Tibial artery (tissue), 4 donors: ENCODE measurements at regions not wholly inside any gene's neighbourhood (a gene's known extent, or its start where the extent isn't known, plus 50 kb on each side); places are given as distances from the start of the nearest gene placed in this dataset.

Experiments used
- DNase-seq, 2 donors: peaks; one replicate each; pipeline ENCODE4 v3.0.0-alpha.2; 2019
- H3K27ac ChIP-seq, 2 donors: fragments of 200-600 bp; sonication (generic) in 1 of 2; 1 replicate in 1 of 2; 2 replicates in 1 of 2; pipeline ENCODE4 v1.5.1; 2018 to 2019; ENCODE audit warnings: mild to moderate bottlenecking in 1 of 2
- H3K27me3 ChIP-seq, 2 donors: fragments of 200-600 bp; sonication (generic) in 1 of 2; one replicate each; pipeline versions ENCODE4 v1.5.1 to v1.6.0; 2016 to 2019
- H3K36me3 ChIP-seq, 3 donors: fragments of 200-600 bp; sonication (generic) in 2 of 3; one replicate each; pipeline ENCODE4 v1.5.1; 2016 to 2019; ENCODE audit warnings: mild to moderate bottlenecking in 2 of 3
- H3K4me1 ChIP-seq, 4 donors: fragments of 200-600 bp; sonication (generic) in 2 of 4; 1 replicate in 3 of 4; 2 replicates in 1 of 4; pipeline ENCODE4 v1.5.1; 2016 to 2019
- H3K4me3 ChIP-seq, 2 donors: fragments of 200-600 bp; sonication (generic) in 1 of 2; 1 replicate in 1 of 2; 2 replicates in 1 of 2; pipeline ENCODE4 v1.5.1; 2018 to 2019; ENCODE audit warnings: mild to moderate bottlenecking in 2 of 2
- H3K9me3 ChIP-seq, 3 donors: fragments of 200-600 bp; sonication (generic) in 1 of 3; one replicate each; pipeline ENCODE4 v1.5.1; 2016 to 2019
- CTCF ChIP-seq, 2 experiments: fragments of 200-600 bp in 1 of 2; fragments of 450-650 bp in 1 of 2; IDR thresholded peaks; one replicate each; pipeline ENCODE4 v1.5.1; 2017 to 2019; ENCODE audit warnings: antibody characterized with exemption in 2 of 2, mild to moderate bottlenecking in 1 of 2, moderate library complexity in 1 of 2
- intact Hi-C: fragments of 100-400 bp; cut with DNase I; formaldehyde crosslinking; loops from one replicate; pipeline ENCODE4 v1.15.0; 2023; ENCODE audit warnings: low total_unique reads

- H3K4me1 ChIP-seq, result no peaks in the 10 kb centered on the region
- no peak for TF ChIP-seq CTCF (IDR thresholded peaks at IDR 0.05)
- H3K4me3 ChIP-seq, result no peak overlapping the region
- intact Hi-C loops, result no loop called here
- DNase-seq, result no peak
- H3K36me3 ChIP-seq, result no peaks in the 10 kb centered on the region
- no peak overlapping the region for H3K27ac ChIP-seq
- H3K9me3 ChIP-seq, result no peaks in the 10 kb centered on the region
- H3K27me3 ChIP-seq, result no peaks in the 10 kb centered on the region
These were observed 1491.0 kb upstream of the PIK3C3 start for GRCh38 chr18:40464032-40464431.

- no peak overlapping the region for H3K4me3 ChIP-seq
- H3K27me3 ChIP-seq, result no peaks in the 10 kb centered on the region
- H3K4me1 ChIP-seq, result no peaks in the 10 kb centered on the region
- no peak for DNase-seq
- no peaks in the 10 kb centered on the region for H3K36me3 ChIP-seq
- no peak overlapping the region for H3K27ac ChIP-seq
- H3K9me3 ChIP-seq, result no peaks in the 10 kb centered on the region
- no peak for TF ChIP-seq CTCF (IDR thresholded peaks at IDR 0.05)
- intact Hi-C loops, result no loop called here
These were observed 1501.1 kb upstream of the PIK3C3 start for GRCh38 chr18:40453903-40454302.

DNA sequence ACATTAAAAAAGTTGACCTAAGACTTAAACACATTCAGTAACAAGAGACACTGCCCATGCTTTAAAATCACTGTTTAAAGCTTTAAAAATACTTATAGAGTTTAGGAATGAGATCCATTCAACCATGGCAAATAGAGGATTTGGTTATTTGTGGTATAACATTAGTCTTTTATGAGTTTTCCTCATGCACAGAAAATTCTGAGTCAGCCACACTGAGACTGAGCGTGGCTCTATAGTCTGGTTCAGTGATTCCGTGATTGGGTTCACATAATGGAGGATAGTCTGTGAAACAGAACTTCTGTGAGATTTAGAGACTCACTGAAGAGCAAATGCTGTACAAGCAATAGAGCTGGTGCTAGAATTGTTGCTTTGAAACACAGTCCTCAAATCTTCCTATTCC lies 1502.4 kb upstream of the PIK3C3 start:
- H3K4me1 ChIP-seq, result no peaks in the 10 kb centered on the region
- H3K36me3 ChIP-seq, result no peaks in the 10 kb centered on the region
- no peak for TF ChIP-seq CTCF (IDR thresholded peaks at IDR 0.05)

GRCh38 chr18:40450751-40451150 lies 1504.3 kb upstream of the PIK3C3 start:
- Histone ChIP-seq H3K9me3 (no peaks in the 10 kb centered on the region), H3K4me1 (no peaks in the 10 kb centered on the region), H3K4me3 (no peak overlapping the region), H3K36me3 (no peaks in the 10 kb centered on the region), H3K27me3 (no peaks in the 10 kb centered on the region), H3K27ac (no peak overlapping the region)
- intact Hi-C loops, result no loop called here
- TF ChIP-seq CTCF (IDR thresholded peaks at IDR 0.05), result no peak
- no peak for DNase-seq

More for the DNA sequence above, 1502.4 kb upstream of the PIK3C3 start:
- H3K27me3 ChIP-seq, result no peaks in the 10 kb centered on the region
- DNase-seq, result no peak
- no peak overlapping the region for H3K27ac ChIP-seq
- no peaks in the 10 kb centered on the region for H3K9me3 ChIP-seq
- intact Hi-C loops, result no loop called here
- no peak overlapping the region for H3K4me3 ChIP-seq

GRCh38 chr18:40447820-40448219 lies 1507.2 kb upstream of the PIK3C3 start:
- Histone ChIP-seq H3K9me3 (no peaks in the 10 kb centered on the region), H3K27me3 (no peaks in the 10 kb centered on the region), H3K36me3 (no peaks in the 10 kb centered on the region), H3K4me3 (no peak overlapping the region), H3K27ac (no peak overlapping the region), H3K4me1 (no peaks in the 10 kb centered on the region)
- no peak for TF ChIP-seq CTCF (IDR thresholded peaks at IDR 0.05)
- intact Hi-C loops, result no loop called here
- no peak for DNase-seq

DNA sequence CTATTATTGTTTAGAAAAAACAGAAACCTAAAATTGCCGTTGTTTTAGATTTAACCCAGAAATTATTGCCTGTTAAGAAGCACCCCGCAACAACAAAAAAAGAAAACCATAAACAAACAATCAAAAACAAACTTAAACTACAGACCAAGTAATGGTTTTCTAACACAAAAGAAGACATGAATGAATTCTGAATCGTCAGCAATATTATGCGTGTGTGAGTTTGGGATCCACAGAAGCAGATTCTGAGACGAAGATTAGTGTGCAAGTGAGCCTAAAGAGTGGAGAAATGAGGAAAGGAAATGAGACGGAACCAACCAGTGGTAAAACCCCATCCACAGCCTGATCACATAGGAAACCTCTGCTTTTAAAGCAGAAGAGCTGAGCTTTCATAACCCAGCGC lies 1514.9 kb upstream of the PIK3C3 start:
- TF ChIP-seq CTCF (IDR thresholded peaks at IDR 0.05), result no peak
- Histone ChIP-seq H3K9me3 (no peaks in the 10 kb centered on the region), H3K36me3 (no peaks in the 10 kb centered on the region), H3K4me1 (no peaks in the 10 kb centered on the region), H3K27me3 (no peaks in the 10 kb centered on the region), H3K27ac (no peak overlapping the region), H3K4me3 (no peak overlapping the region)
- intact Hi-C loops, result no loop called here
- no peak for DNase-seq
